ENCODE measurements at regions not wholly inside any gene's neighbourhood (a gene's known extent, or its start where the extent isn't known, plus 50 kb on each side); places are given as distances from the start of the nearest gene placed in this dataset.

- Histone ChIP-seq H3K9ac (ENCODE audit: low read depth, low read length) (no peak overlapping the region), H3K36me3 (ENCODE audit: insufficient read depth, low read length) (no peaks in the 10 kb centered on the region), H4K20me1 (ENCODE audit: insufficient read depth, low read length) (no peaks in the 10 kb centered on the region), H2AFZ (ENCODE audit: low read depth, low read length) (no peak overlapping the region), H3K9me3 (ENCODE audit: insufficient read depth, low read length, severe bottlenecking) (no peaks in the 10 kb centered on the region), H3K27ac (ENCODE audit: low read length) (no peak overlapping the region), H3K4me1 (ENCODE audit: insufficient read depth, low read length) (no peaks in the 10 kb centered on the region), H3K4me2 (ENCODE audit: insufficient read depth, low read length) (no peak overlapping the region), H3K4me3 (ENCODE audit: low read depth in 1 of 2, low read length in 2 of 2) (no peak overlapping the region), H3K79me2 (ENCODE audit: insufficient read depth, low read length) (no peaks in the 10 kb centered on the region), H3K27me3 (ENCODE audit: insufficient read depth, low read length, poor library complexity) (no peaks in the 10 kb centered on the region)
- DNase-seq (no peak), ATAC-seq (ENCODE audit: insufficient read depth, low read depth) (no peak)
- TF ChIP-seq CTCF (IDR thresholded peaks at IDR 0.05; ENCODE audit: borderline replicate concordance, extremely low read depth, low read length, poor library complexity, severe bottlenecking) (no peak), EZH2 (IDR thresholded peaks at IDR 0.05; ENCODE audit: borderline replicate concordance, low read depth, low read length, severe bottlenecking) (no peak)
These were observed 877.7 kb downstream of the CBLN2 start for GRCh38 chr18:71666481-71666880.

DNA sequence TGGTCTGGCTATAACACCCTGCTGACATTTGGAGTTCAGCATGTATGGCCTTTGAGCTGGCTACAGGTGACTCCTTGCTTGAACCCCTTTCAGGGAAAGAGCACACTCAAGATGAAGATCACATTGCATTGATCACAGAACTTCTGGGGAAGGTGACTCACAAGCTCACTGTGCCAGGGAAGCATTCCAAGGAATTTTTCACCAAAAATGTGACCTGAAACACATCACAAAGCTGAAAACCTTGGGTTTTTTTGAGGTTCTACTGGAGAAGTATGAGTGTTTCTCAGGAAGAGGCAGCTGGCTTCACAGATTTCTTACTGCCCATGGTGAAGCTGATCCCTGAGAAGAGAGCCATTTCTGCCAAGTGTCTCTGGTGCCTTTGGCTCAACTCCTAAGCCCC lies 879.0 kb downstream of the CBLN2 start:
- Histone ChIP-seq H2AFZ (ENCODE audit: low read depth, low read length) (no peak overlapping the region), H3K27ac (ENCODE audit: low read length) (no peak overlapping the region), H3K27me3 (ENCODE audit: insufficient read depth, low read length, poor library complexity) (no peaks in the 10 kb centered on the region), H3K4me2 (ENCODE audit: insufficient read depth, low read length) (no peak overlapping the region), H3K79me2 (ENCODE audit: insufficient read depth, low read length) (no peaks in the 10 kb centered on the region), H3K9me3 (ENCODE audit: insufficient read depth, low read length, severe bottlenecking) (no peaks in the 10 kb centered on the region), H3K9ac (ENCODE audit: low read depth, low read length) (no peak overlapping the region), H3K4me3 (ENCODE audit: low read depth in 1 of 2, low read length in 2 of 2) (no peak overlapping the region), H3K4me1 (ENCODE audit: insufficient read depth, low read length) (no peaks in the 10 kb centered on the region), H3K36me3 (ENCODE audit: insufficient read depth, low read length) (no peaks in the 10 kb centered on the region), H4K20me1 (ENCODE audit: insufficient read depth, low read length) (no peaks in the 10 kb centered on the region)
- DNase-seq (no peak), ATAC-seq (ENCODE audit: insufficient read depth, low read depth) (no peak)
- TF ChIP-seq EZH2 (IDR thresholded peaks at IDR 0.05; ENCODE audit: borderline replicate concordance, low read depth, low read length, severe bottlenecking) = no peak
- TF ChIP-seq CTCF (IDR thresholded peaks at IDR 0.05; ENCODE audit: borderline replicate concordance, extremely low read depth, low read length, poor library complexity, severe bottlenecking) = no peak

- no peaks in the 10 kb centered on the region for H3K36me3 ChIP-seq (ENCODE audit: insufficient read depth, low read length)
- H3K9me3 ChIP-seq (ENCODE audit: insufficient read depth, low read length, severe bottlenecking) = no peaks in the 10 kb centered on the region
- no peaks in the 10 kb centered on the region for H3K79me2 ChIP-seq (ENCODE audit: insufficient read depth, low read length)
- no peaks in the 10 kb centered on the region for H3K27me3 ChIP-seq (ENCODE audit: insufficient read depth, low read length, poor library complexity)
- ATAC-seq (ENCODE audit: insufficient read depth, low read depth) = no peak
- no peak overlapping the region for H2AFZ ChIP-seq (ENCODE audit: low read depth, low read length)
- H3K27ac ChIP-seq (ENCODE audit: low read length) = no peak overlapping the region
- no peak for DNase-seq
- TF ChIP-seq EZH2 (IDR thresholded peaks at IDR 0.05; ENCODE audit: borderline replicate concordance, low read depth, low read length, severe bottlenecking) = no peak
- H3K4me2 ChIP-seq (ENCODE audit: insufficient read depth, low read length) = no peak overlapping the region
- no peak overlapping the region for H3K4me3 ChIP-seq (ENCODE audit: low read depth in 1 of 2, low read length in 2 of 2)
- no peaks in the 10 kb centered on the region for H3K4me1 ChIP-seq (ENCODE audit: insufficient read depth, low read length)
- no peak overlapping the region for H3K9ac ChIP-seq (ENCODE audit: low read depth, low read length)
- H4K20me1 ChIP-seq (ENCODE audit: insufficient read depth, low read length) = no peaks in the 10 kb centered on the region
These were observed 900.3 kb downstream of the CBLN2 start for GRCh38 chr18:71643822-71644221.

DNA sequence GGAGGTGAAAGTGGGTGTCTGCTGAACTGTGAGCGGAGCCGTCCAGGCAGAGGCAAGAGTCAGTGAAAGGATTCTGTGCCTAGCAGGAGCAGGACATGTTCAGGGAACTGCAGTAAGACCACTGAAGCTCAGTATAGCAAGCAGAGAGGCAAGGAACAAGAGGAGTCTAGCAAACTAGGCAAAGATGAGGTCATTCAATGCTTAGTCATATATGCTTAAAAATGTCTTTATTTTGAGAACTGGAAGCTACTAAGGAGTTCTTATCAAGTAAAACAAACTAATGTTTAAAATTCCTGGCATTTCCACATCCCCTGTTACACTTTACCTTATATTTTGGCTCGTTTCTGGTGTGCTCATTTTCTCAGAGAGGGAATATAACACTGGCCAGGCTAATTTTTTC lies 913.4 kb downstream of the CBLN2 start:
- DNase-seq = no peak
- no peak for TF ChIP-seq EZH2 (IDR thresholded peaks at IDR 0.05; ENCODE audit: borderline replicate concordance, low read depth, low read length, severe bottlenecking)
- no peak for TF ChIP-seq CTCF (IDR thresholded peaks at IDR 0.05; ENCODE audit: borderline replicate concordance, extremely low read depth, low read length, poor library complexity, severe bottlenecking)
- H3K79me2 ChIP-seq (ENCODE audit: insufficient read depth, low read length) = no peaks in the 10 kb centered on the region
- no peak overlapping the region for H3K9ac ChIP-seq (ENCODE audit: low read depth, low read length)
- H3K27me3 ChIP-seq (ENCODE audit: insufficient read depth, low read length, poor library complexity) = no peaks in the 10 kb centered on the region
- no peaks in the 10 kb centered on the region for H4K20me1 ChIP-seq (ENCODE audit: insufficient read depth, low read length)
- no peak for ATAC-seq (ENCODE audit: insufficient read depth, low read depth)
- no peaks in the 10 kb centered on the region for H3K36me3 ChIP-seq (ENCODE audit: insufficient read depth, low read length)
- H3K4me1 ChIP-seq (ENCODE audit: insufficient read depth, low read length) = no peaks in the 10 kb centered on the region
- no peak overlapping the region for H3K4me2 ChIP-seq (ENCODE audit: insufficient read depth, low read length)
- H2AFZ ChIP-seq (ENCODE audit: low read depth, low read length) = no peak overlapping the region
- H3K27ac ChIP-seq (ENCODE audit: low read length) = no peak overlapping the region
- no peaks in the 10 kb centered on the region for H3K9me3 ChIP-seq (ENCODE audit: insufficient read depth, low read length, severe bottlenecking)
- no peak overlapping the region for H3K4me3 ChIP-seq (ENCODE audit: low read depth in 1 of 2, low read length in 2 of 2)
